HT1080 (cell line): ENCODE measurements at regions not wholly inside any gene's neighbourhood (a gene's known extent, or its start where the extent isn't known, plus 50 kb on each side); places are given as distances from the start of the nearest gene placed in this dataset.

Experiments
- DNase-seq: peaks from one replicate; pipeline ENCODE4 v3.0.0-alpha.2; 2015; ENCODE audit warnings: low read depth

GRCh38 chr6:18335948-18336347 lies 51.2 kb upstream of the RNF144B start:
- DNase-seq, result no peak

DNA sequence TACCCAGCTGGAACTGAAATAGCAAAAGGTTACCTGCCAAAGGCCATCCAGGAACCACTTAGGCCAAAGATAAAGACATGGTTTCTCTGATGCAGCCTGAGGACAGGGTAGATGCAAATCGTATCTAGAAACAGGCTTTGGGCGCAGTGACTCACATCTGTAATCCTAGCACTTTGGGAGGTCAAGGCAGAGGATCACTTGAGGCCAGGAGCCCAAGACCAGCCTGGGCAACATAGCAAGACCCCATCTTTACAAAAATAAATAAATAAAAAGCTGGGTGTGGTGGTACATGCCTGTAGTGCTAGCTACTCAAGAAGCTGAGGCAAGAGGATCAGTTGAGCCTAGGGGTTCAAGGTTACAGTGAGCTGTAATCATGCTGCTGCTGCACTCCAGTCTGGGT lies 52.9 kb upstream of the RNF144B start:
- DNase-seq, result no peak

DNA sequence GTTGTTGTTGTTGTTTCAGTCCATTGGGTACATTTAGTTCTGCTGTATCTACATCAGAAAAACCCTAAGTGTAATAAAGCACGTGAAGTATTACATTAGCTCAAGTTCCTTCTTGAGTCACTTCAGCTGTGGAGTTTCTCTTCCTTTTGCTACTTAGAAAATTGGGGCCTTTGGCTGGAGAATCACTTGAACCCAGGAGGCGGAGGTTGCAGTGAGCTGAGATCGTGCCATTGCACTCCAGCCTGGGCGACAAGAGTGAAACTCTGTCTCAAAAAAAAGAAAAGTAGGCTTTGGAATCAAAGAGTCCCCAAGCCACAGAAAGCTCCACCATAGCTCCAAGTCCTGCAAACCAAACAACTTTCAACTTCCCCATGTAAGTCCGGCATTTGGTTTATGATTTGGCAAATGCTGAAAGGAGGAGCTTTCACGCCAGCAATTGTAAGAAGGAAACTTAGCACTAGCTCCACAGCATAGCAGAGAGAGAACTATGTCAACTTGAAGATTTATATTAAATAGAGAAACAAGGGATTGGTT lies 56.5 kb upstream of the RNF144B start:
- no peak for DNase-seq

- DNase-seq, result no peak
Measured at GRCh38 chr6:18329776-18330175, 57.4 kb upstream of the RNF144B start.

DNA sequence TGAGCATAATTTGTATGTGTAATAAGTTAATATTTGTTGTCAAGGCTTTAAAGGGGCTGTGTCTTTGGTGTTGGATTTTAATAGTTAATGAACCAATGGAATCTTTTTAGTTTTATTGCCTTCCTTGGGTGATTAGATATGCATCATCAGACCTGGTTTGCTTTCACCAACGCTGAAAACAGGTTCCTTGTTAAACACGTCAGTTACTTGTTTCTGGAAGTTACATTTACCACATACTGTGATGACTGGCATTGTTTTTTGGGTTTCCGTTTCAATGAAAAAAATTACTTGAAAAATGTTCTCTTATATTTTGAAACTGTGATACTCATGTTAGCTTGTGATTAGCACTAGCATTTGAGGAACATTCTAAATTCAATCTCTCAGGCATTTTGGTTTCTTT lies 58.6 kb upstream of the RNF144B start:
- no peak for DNase-seq

DNA sequence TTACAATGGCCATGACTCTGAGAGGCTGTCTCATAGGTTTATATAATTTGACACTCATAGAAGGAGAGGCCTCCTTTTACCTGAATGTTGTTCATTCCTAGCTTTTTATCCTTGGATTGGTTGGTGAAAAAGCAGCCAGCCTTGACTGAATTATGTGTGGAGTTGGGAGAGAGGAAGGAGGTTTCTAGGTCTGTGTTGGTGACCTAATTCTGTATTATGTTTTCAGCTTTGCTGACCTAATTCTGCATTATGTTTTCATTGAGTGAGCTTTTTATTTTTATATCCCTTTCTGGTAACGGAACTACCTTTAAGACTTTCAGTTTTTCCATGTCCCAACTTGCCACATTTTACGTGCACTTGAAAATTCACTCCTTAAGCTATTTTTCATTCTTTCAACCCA lies 59.1 kb upstream of the RNF144B start:
- DNase-seq, result no peak

GRCh38 chr6:18327626-18328025 lies 59.5 kb upstream of the RNF144B start:
- no peak for DNase-seq

DNA sequence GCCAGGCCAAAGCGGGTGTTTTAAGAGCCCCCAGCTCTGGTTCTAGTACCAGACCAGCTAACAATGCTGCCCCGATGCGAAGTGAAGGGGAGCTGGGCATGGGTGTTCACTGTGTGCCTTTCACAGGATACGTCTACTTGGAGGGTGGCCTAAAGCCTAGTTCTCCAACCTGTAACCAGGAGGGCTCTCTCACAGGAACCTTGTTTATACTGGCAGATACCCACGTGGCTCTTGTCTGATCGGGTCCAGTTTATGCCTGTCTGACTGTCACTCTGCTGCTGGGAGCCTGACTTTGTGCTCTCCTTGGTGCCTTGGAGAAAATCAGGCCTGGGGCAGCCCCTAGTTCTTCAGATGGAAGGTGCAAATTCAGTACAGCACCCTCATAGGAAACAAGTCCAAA lies 60.2 kb upstream of the RNF144B start:
- no peak for DNase-seq

GRCh38 chr6:18326001-18326400 lies 61.1 kb upstream of the RNF144B start:
- no peak for DNase-seq

GRCh38 chr6:18324706-18325042 lies 60.3 kb upstream of the DEK start:
- DNase-seq, result no peak

DNA sequence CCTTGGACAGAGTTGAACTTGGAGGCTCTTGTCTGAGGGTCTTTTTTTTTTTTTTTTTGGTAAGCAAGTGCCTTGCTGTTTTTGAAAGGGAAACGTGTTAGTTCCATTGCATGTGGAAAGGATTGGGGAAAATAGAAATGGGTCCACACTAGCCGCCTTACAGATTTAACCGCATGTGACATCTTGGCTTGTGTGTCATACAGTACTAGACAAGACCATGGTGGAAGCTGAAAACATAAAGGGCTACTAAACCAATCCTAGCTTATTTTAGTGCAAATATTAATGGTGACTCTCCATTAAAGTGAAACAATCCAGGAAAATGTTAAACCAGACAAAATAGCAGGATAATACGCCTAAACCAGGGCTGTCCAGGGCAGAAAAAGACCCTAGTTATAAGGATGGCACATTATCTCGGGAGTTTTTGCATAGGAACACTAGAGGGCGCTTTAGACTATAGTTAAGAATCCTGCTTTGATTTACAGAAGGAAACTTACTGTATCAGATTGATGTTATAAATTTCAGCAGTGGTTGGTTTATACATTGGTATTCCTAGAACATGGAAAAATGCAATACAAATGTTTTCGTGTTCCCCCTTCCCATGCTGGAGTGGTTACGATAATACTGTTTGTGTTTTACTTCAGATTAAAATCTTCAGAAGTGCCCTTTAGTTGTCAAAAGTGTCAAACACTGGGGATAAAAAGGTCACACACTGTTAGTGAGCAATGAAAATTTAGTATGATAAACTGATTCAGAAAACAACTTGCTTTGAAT lies 59.8 kb upstream of the DEK start:
- DNase-seq, result peak; percentile 33

DNA sequence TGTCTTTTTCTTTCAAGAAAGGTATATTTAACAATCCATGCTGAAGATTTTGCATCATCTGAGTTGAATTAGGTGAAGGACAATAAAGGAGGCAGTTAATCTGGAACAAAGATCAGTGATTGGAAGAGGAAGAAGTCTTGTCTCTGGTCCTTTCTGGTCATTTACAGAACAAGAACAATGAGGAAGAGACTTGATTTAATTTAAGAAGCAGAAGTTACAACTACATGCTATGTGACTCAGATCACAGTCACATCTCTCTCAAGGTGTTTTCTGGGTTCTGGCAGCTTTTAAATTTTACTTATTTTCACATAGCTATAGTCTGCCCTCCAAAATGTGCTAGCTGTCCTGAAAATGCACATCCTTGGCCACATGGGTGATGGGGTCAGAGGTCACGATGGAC lies 53.5 kb upstream of the DEK start:
- no peak for DNase-seq

GRCh38 chr6:18314317-18314997 lies 50.1 kb upstream of the DEK start:
- no peak for DNase-seq
